ENCODE measurements at regions not wholly inside any gene's neighbourhood (a gene's known extent, or its start where the extent isn't known, plus 50 kb on each side); places are given as distances from the start of the nearest gene placed in this dataset.

GRCh38 chr1:187819086-187819485 is 990.3 kb downstream of the PLA2G4A start:
- TF ChIP-seq CTCF (IDR thresholded peaks at IDR 0.05) (no peak), RFX5 (IDR thresholded peaks at IDR 0.05) (no peak), NFE2L2 (conservative IDR thresholded peaks at IDR 0.05; ENCODE audit: low read length) (no peak), ZSCAN20 (CRISPR knock-in tag; IDR thresholded peaks at IDR 0.05) (no peak), KDM1A (IDR thresholded peaks at IDR 0.05; ENCODE audit: low read depth) (no peak), RAD21 (conservative IDR thresholded peaks at IDR 0.05 in 1 of 2, IDR thresholded peaks at IDR 0.05 in 1 of 2) (no peak), POLR2AphosphoS2 (conservative IDR thresholded peaks at IDR 0.05; ENCODE audit: low read length) (no peak), RCOR1 (IDR thresholded peaks at IDR 0.05; ENCODE audit: low read depth, low read length) (no peak), POLR2A (IDR thresholded peaks at IDR 0.05; ENCODE audit: low read length) (no peak), MAZ (IDR thresholded peaks at IDR 0.05; ENCODE audit: borderline replicate concordance, low read depth, low read length) (no peak)

Measured in A549 (cell line).